LNCAP (cell line): ENCODE measurements at regions not wholly inside any gene's neighbourhood (a gene's known extent, or its start where the extent isn't known, plus 50 kb on each side); places are given as distances from the start of the nearest gene placed in this dataset.

ENCODE experiments used
- TF ChIP-seq, protein P1 (sequence below): fragments of 450-650 bp; IDR thresholded peaks from 2 replicates; pipeline ENCODE4 v1.5.1; 2017; ENCODE audit warnings: mild to moderate bottlenecking

DNA sequence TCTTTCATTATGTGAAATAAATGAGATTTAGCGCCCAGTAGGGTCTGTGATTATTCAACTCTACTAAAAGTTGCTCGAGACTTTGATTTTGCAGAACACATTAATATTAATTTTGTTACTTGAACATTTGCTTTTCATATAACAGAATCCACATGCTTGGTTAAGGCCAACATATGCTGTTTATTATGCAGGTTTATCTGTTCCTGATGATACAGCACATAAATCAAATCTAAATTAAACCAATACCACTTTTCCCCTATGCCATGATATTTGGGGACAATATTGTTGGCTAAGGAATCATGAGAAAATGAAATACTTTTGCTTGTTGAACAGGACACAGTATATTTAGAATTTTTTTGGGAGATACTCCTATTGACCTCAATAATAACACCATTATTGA lies 291.1 kb downstream of the USP25 start:
- TF ChIP-seq, protein P1, sequence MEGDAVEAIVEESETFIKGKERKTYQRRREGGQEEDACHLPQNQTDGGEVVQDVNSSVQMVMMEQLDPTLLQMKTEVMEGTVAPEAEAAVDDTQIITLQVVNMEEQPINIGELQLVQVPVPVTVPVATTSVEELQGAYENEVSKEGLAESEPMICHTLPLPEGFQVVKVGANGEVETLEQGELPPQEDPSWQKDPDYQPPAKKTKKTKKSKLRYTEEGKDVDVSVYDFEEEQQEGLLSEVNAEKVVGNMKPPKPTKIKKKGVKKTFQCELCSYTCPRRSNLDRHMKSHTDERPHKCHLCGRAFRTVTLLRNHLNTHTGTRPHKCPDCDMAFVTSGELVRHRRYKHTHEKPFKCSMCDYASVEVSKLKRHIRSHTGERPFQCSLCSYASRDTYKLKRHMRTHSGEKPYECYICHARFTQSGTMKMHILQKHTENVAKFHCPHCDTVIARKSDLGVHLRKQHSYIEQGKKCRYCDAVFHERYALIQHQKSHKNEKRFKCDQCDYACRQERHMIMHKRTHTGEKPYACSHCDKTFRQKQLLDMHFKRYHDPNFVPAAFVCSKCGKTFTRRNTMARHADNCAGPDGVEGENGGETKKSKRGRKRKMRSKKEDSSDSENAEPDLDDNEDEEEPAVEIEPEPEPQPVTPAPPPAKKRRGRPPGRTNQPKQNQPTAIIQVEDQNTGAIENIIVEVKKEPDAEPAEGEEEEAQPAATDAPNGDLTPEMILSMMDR = no peak

DNA sequence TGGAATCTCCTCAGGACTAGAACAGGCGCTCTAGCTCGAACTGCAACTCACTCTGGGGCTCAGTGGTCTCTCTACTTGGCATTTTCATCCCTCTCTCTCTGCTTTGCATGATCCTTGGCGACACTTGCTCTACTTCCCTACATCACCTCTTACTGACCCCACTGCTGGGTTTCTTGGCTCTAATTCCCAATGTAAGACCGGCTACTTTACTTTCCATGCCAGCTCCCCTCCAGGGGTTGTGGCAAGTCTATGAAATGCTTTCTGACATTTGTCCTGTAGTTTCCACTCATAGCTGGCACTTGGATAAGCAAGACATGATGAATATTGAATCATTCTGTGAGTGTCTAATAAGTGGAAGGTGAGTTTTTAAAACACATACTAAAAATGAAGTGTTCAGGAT lies 292.3 kb downstream of the USP25 start:
- TF ChIP-seq, protein P1 = no peak

DNA sequence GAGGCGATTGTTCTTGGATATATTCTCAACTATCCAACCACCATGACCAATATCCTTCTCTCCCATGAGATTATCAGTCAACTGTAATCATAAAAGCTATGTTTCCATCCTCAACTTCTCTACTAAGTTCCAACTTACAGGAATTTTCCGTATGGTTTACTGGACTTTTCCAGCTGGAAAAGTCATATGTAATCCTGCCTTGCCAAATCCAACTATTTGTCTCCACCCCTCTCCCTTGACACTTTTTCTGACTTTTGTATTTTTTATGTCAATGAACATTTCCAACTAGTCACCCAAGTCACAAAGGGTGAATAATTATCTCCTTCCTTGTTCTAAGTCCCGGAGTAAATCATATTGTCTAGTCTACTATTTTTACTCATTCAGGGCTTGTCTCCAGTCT lies 293.1 kb downstream of the USP25 start:
- TF ChIP-seq, protein P1 = no peak

DNA sequence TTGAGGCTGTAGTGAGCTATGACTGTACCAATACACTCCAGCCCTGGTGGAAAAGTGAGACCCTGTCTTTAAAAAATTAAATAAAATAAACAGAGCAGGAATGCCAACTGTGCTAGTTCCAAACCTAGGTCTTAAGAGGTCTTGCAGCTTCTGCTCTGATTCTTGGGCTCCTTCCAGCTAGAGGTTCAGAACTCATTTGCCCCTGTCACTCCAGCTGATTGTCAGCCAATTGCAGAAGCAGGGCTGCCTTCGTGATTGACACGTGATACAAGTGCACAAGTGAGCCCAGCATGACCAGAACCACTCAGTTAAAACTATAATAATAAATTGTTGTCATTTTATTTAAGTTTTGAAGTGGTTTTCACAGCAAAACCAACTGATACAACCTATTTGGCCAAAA lies 298.4 kb downstream of the USP25 start:
- TF ChIP-seq, protein P1 = no peak

DNA sequence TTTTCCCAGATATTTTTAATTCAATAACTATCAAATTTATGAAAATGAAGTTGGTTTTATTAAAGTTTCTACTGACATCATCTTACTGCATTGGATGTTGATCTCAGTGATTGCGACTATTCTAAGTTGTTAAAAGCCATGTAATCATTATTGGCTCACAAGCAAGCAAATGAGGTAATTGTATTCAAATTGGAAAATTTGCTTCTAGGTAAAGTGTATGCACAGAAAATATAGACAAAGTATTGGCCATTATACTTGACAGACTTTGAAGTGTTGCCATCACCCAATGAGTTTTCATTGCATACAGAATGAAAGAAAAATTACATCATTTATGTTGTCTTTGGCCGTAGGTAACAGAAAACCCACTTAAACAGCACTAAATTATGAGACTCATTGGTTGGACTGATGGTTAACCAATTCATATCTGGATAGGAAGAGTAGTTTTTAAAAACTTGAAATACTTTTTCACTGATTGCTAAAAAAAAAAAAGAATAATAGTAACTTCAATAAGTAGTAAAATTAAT lies 299.2 kb downstream of the USP25 start:
- TF ChIP-seq, protein P1 = no peak

DNA sequence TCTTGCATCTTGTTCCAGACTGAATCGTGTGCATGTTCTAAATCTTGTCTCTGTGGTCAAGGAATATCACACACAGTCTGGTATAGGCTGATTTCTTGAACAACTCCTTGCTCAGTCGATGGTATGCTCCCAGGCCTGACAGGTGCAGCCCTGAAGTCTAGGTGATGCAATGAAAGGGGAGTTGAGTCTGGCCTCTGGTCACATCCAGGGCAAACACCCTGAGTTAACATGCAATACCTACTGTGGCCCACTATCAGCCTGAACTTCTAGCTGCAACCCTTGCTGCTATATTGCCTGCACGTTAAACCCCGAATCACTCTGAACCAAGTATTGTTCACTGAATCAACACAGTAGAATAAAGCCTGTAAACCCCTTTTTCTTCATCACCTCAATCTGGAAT lies 303.4 kb downstream of the USP25 start:
- TF ChIP-seq, protein P1 = no peak

DNA sequence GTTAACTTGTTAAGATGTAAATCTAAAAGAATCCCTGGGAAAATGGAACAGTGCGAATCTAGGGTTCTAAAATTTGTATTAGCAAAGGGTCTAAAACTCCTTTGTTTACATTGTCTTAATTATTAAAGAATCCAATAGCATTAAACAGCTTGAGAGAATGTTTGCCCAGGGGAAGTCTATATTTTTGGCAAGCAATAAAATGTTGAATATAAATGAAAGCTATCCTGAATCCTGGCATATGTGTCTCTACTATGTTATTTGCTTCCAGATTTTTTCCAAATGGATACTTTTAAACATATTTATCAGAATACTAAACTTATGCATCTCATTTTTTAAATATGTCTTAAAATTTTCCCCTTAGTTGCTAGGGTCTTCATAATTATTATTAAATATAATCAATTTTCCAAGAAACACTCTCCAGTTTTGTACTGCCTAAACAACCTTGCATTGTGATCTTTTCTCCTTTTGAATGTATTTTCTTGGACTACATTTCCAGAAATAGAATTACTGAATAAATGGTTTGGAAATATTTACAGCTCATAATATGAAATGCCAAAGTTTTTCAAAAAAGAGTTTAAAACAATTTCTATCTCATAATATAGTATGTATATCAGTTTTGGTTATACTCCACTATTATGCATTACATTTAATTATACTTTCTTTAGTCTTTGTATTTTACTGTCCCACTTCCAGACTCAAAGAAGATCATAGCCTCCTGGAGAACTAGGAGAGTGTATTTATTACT lies 304.8 kb downstream of the USP25 start:
- TF ChIP-seq, protein P1 = no peak
